Stimulated activated CD4-positive, alpha-beta T cell treated with anti-CD3 and anti-CD28 coated beads, Interleukin-12 subunit alpha, Interleukin-12 subunit beta, amount 100 ng/mL, for 48 hours (primary cell): ENCODE measurements at regions not wholly inside any gene's neighbourhood (a gene's known extent, or its start where the extent isn't known, plus 50 kb on each side); places are given as distances from the start of the nearest gene placed in this dataset.

Experiments
- DNase-seq, 3 donors: peaks; one replicate each; pipeline ENCODE4 v3.0.0-alpha.2; 2020; ENCODE audit warnings: low read depth in 2 of 3, low spot score in 1 of 3

- DNase-seq, result no peak
Observed at GRCh38 chr5:107266100-107266499, 404.6 kb downstream of the EFNA5 start.

- DNase-seq, result no peak
Observed at GRCh38 chr5:107265193-107265592, 405.5 kb downstream of the EFNA5 start.

GRCh38 chr5:107263387-107264018 is 407.2 kb downstream of the EFNA5 start:
- no peak for DNase-seq

- DNase-seq, result no peak
Observed at GRCh38 chr5:107257885-107258520, 412.7 kb downstream of the EFNA5 start.

- no peak for DNase-seq
Observed at GRCh38 chr5:107254902-107255234, 415.9 kb downstream of the EFNA5 start.

GRCh38 chr5:107254214-107254901 is 416.4 kb downstream of the EFNA5 start:
- no peak for DNase-seq

- DNase-seq, result no peak
Observed at GRCh38 chr5:107253246-107253645, 417.5 kb downstream of the EFNA5 start.

GRCh38 chr5:107251151-107251550 is 419.6 kb downstream of the EFNA5 start:
- DNase-seq, result no peak

GRCh38 chr5:107248066-107248695 is 422.6 kb downstream of the EFNA5 start:
- DNase-seq, result peak; percentile 12 to 31 (median 29)

GRCh38 chr5:107247427-107247826 is 423.3 kb downstream of the EFNA5 start:
- no peak for DNase-seq

- DNase-seq, result no peak
Observed at GRCh38 chr5:107243220-107243579, 427.5 kb downstream of the EFNA5 start.

GRCh38 chr5:107242411-107243219 is 428.1 kb downstream of the EFNA5 start:
- no peak for DNase-seq

- no peak for DNase-seq
Observed at GRCh38 chr5:107241841-107242240, 428.9 kb downstream of the EFNA5 start.

- DNase-seq, result no peak
Observed at GRCh38 chr5:107235167-107235566, 435.6 kb downstream of the EFNA5 start.

GRCh38 chr5:107232788-107233187 is 437.9 kb downstream of the EFNA5 start:
- no peak for DNase-seq

GRCh38 chr5:107232293-107232692 is 438.4 kb downstream of the EFNA5 start:
- no peak for DNase-seq

- DNase-seq, result no peak
Observed at GRCh38 chr5:107231191-107231590, 439.5 kb downstream of the EFNA5 start.

- no peak for DNase-seq
Observed at GRCh38 chr5:107230367-107230766, 440.4 kb downstream of the EFNA5 start.

GRCh38 chr5:107228226-107228625 is 442.5 kb downstream of the EFNA5 start:
- no peak for DNase-seq

- no peak for DNase-seq
Observed at GRCh38 chr5:107224272-107224671, 446.5 kb downstream of the EFNA5 start.

GRCh38 chr5:107223066-107223465 is 447.7 kb downstream of the EFNA5 start:
- no peak for DNase-seq
